ENCODE measurements at regions not wholly inside any gene's neighbourhood (a gene's known extent, or its start where the extent isn't known, plus 50 kb on each side); places are given as distances from the start of the nearest gene placed in this dataset.

- TF ChIP-seq CTCF (IDR thresholded peaks at IDR 0.05; ENCODE audit: poor library complexity) (no peak), EZH2 (IDR thresholded peaks at IDR 0.05; ENCODE audit: borderline replicate concordance) (no peak), EZH2phosphoT487 (IDR thresholded peaks at IDR 0.05; ENCODE audit: low read depth, severe bottlenecking, unreplicated experiment) (no peak)
These were observed 81.2 kb upstream of the BARHL2 start for GRCh38 chr1:90798344-90798743.
